GM12878 (cell line): ENCODE measurements at regions not wholly inside any gene's neighbourhood (a gene's known extent, or its start where the extent isn't known, plus 50 kb on each side); places are given as distances from the start of the nearest gene placed in this dataset.

ENCODE experiments used
- ATAC-seq: fragments of 200-7000 bp; cut with Tn5 transposase; 3 replicates; pipeline ENCODE4 v1.9.1; 2020; ENCODE audit warnings: mild to moderate bottlenecking, moderate library complexity
- BruUV-seq: library from RNA; stranded (reverse); fragments of 400-500 nt; replicated peaks from 2 replicates; lab custom pipeline; 2021; lab: Mats Ljungman, UMichigan
- CTCF ChIA-PET: fragments of 300-600 bp; sonication (Branson Sonifier 250); formaldehyde crosslinking; extraction: SDS; loops from one replicate; lab custom pipeline; 2021; ENCODE audit warnings: inconsistent platforms; lab: Yijun Ruan, JAX
- POLR2A ChIA-PET: fragments of 350-600 bp; formaldehyde crosslinking; extraction: SDS; loops from one replicate; lab custom pipeline; 2021; ENCODE audit warnings: inconsistent platforms; lab: Charles Lee
- RAD21 ChIA-PET: fragments of 300-600 bp; sonication (Branson Sonifier 250); formaldehyde crosslinking; loops from one replicate; lab custom pipeline; 2023; ENCODE audit warnings: antibody characterized with exemption; ENCODE audit not compliant: unreplicated experiment; lab: Charles Lee
- SMC1A ChIA-PET: fragments of 300-600 bp; sonication (Branson Sonifier 250); formaldehyde crosslinking; loops from one replicate; lab custom pipeline; 2023; ENCODE audit not compliant: unreplicated experiment, uncharacterized antibody; lab: Charles Lee
- DNase-seq: peaks from one replicate; pipeline ENCODE4 v3.0.0-alpha.2; 2011; ENCODE audit warnings: low read depth, low spot score
- FAIRE-seq: peaks from 3 replicates; lab custom pipeline; 2011; peaks lifted over from hg19 to GRCh38; lab: Jason Lieb, UNC
- H2AFZ ChIP-seq: 2 replicates; pipeline ENCODE4 v1.6.0; 2011; ENCODE audit warnings: low read depth, low read length, control low read depth; ENCODE audit not compliant: control insufficient read depth
- H3K27ac ChIP-seq: 2 replicates; pipeline ENCODE4 v1.5.1; 2011; ENCODE audit warnings: control low read depth; ENCODE audit not compliant: control insufficient read depth, insufficient read depth
- H3K27me3 ChIP-seq, 2 experiments: replicated peaks in 1 of 2; 2 replicates each; pipeline versions ENCODE4 v1.6.0 to v1.6.1; 2011; ENCODE audit warnings: low read length in 1 of 2; ENCODE audit not compliant: control insufficient read depth in 2 of 2, insufficient read depth in 2 of 2
- H3K36me3 ChIP-seq, 2 experiments: 2 replicates each; pipeline ENCODE4 v1.5.1; 2011; ENCODE audit warnings: low read length in 1 of 2; ENCODE audit not compliant: control insufficient read depth in 2 of 2, insufficient read depth in 2 of 2
- H3K4me1 ChIP-seq: 2 replicates; pipeline ENCODE4 v1.6.1; 2011; ENCODE audit warnings: mild to moderate bottlenecking, low read length, moderate library complexity, mixed read lengths; ENCODE audit not compliant: control insufficient read depth, insufficient read depth
- H3K4me2 ChIP-seq: 2 replicates; pipeline ENCODE4 v1.6.0; 2011; ENCODE audit warnings: control low read depth; ENCODE audit not compliant: control insufficient read depth, insufficient read depth
- H3K4me3 ChIP-seq: fragments of 200-600 bp; sonication (generic); 2 replicates; pipeline ENCODE4 v1.5.1; 2016
- H3K79me2 ChIP-seq: 2 replicates; pipeline ENCODE4 v1.6.0; 2011; ENCODE audit warnings: low read length; ENCODE audit not compliant: control insufficient read depth, insufficient read depth
- H3K9ac ChIP-seq: 2 replicates; pipeline ENCODE4 v1.8.0; 2011; ENCODE audit warnings: low read length, control low read depth, mixed read lengths; ENCODE audit not compliant: control insufficient read depth, insufficient read depth
- H3K9me3 ChIP-seq: replicated peaks from 3 replicates; pipeline ENCODE4 v1.5.1; 2011; ENCODE audit warnings: mild to moderate bottlenecking, low read length; ENCODE audit not compliant: control insufficient read depth, insufficient read depth
- H4K20me1 ChIP-seq: 2 replicates; pipeline ENCODE4 v1.6.0; 2011; ENCODE audit not compliant: control insufficient read depth, insufficient read depth
- ASH2L ChIP-seq: fragments of 300-600, 200-600 bp; sonication (generic); IDR thresholded peaks from 2 replicates; pipeline ENCODE4 v1.6.1; 2017; ENCODE audit warnings: low read depth, mild to moderate bottlenecking, borderline replicate concordance
- BCL11A ChIP-seq: IDR thresholded peaks from 2 replicates; pipeline ENCODE4 v1.6.1; 2011; ENCODE audit warnings: low read depth, low read length
- FOXK2 ChIP-seq: fragments of 450-650 bp; IDR thresholded peaks from 2 replicates; pipeline ENCODE4 v1.6.1; 2017; ENCODE audit warnings: mild to moderate bottlenecking, moderate library complexity
- JUNB ChIP-seq: IDR thresholded peaks from 2 replicates; pipeline ENCODE4 v1.6.1; 2016; ENCODE audit warnings: antibody characterized with exemption, mild to moderate bottlenecking
- NBN ChIP-seq: fragments of 450-650 bp; IDR thresholded peaks from 2 replicates; pipeline ENCODE4 v1.6.1; 2016
- NFYB ChIP-seq: IDR thresholded peaks from 2 replicates; pipeline ENCODE4 v1.6.1; 2011; ENCODE audit warnings: low read depth, mild to moderate bottlenecking, low read length, improper control_type of control experiment, moderate library complexity; ENCODE audit not compliant: insufficient read depth
- PAX5 ChIP-seq: IDR thresholded peaks from 2 replicates; pipeline ENCODE4 v1.6.1; 2011; ENCODE audit warnings: low read depth, low read length, borderline replicate concordance
- RAD51 ChIP-seq: fragments of 450-650 bp; IDR thresholded peaks from 2 replicates; pipeline ENCODE4 v1.6.1; 2016; ENCODE audit warnings: moderate library complexity, mild to moderate bottlenecking, inconsistent platforms
- RB1 ChIP-seq: fragments of 450-650 bp; formaldehyde crosslinking; IDR thresholded peaks from 2 replicates; pipeline ENCODE4 v1.6.1; 2017; ENCODE audit warnings: mild to moderate bottlenecking, borderline replicate concordance
- RUNX3 ChIP-seq: IDR thresholded peaks from 2 replicates; pipeline ENCODE4 v1.6.1; 2012; ENCODE audit warnings: low read length, inconsistent platforms
- SMARCA5 ChIP-seq: fragments of 450-650 bp; IDR thresholded peaks from 2 replicates; pipeline ENCODE4 v1.6.1; 2017; ENCODE audit warnings: mild to moderate bottlenecking
- ZNF384 ChIP-seq: IDR thresholded peaks from 2 replicates; pipeline ENCODE4 v1.6.1; 2012; ENCODE audit warnings: low read depth, mild to moderate bottlenecking, low read length, improper control_type of control experiment, borderline replicate concordance
- WGBS: methylation state at CpG from one replicate; pipeline ENCODE4 v1.1.6; 2016; ENCODE audit warnings: low lambda C conversion rate; ENCODE audit not compliant: insufficient replicate concordance, insufficient coverage; ENCODE audit errors: missing lambda C conversion rate; 5-methylcytosine and 5-hydroxymethylcytosine counted together
- in situ Hi-C: fragments of 300-500 bp; cut with MboI; formaldehyde crosslinking; loops from 9 replicates; pipeline ENCODE4 v1.14.3; 2018; ENCODE audit warnings: mixed read lengths
- intact Hi-C: fragments of 100-400 bp; cut with micrococcal nuclease; formaldehyde crosslinking; loops from one replicate; pipeline ENCODE4 v1.14.2; 2022; ENCODE audit not compliant: unreplicated experiment
- TF ChIP-seq, protein P1 (sequence below): IDR thresholded peaks from 2 replicates; pipeline ENCODE4 v1.6.1; 2011; ENCODE audit warnings: mild to moderate bottlenecking, low read depth, low read length, moderate library complexity; ENCODE audit not compliant: insufficient replicate concordance
- TF ChIP-seq, protein P2 (sequence below): fragments of 450-650 bp; IDR thresholded peaks from 2 replicates; pipeline ENCODE4 v1.6.1; 2017; ENCODE audit warnings: mild to moderate bottlenecking, low read depth, inconsistent platforms; ENCODE audit not compliant: poor library complexity, severe bottlenecking
- TF ChIP-seq, protein P3 (sequence below): IDR thresholded peaks from 2 replicates; pipeline ENCODE4 v1.6.1; 2011; ENCODE audit warnings: low read depth, low read length, improper control_type of control experiment, borderline replicate concordance

- Histone ChIP-seq H3K27ac (no peak overlapping the region), H3K9ac (no peak overlapping the region), H3K36me3 (no peaks in the 10 kb centered on the region), H3K4me1 (peaks cover 17% of the 10 kb centered on the region), H3K9me3 (no peaks in the 10 kb centered on the region), H2AFZ (no peak overlapping the region), H3K4me3 (no peak overlapping the region), H3K27me3 (no peaks in the 10 kb centered on the region), H4K20me1 (no peaks in the 10 kb centered on the region), H3K4me2 (no peak overlapping the region), H3K79me2 (no peaks in the 10 kb centered on the region)
- intact Hi-C loops, result no loop called here
- POLR2A ChIA-PET, result interaction anchor here (1.5 kb wide), 1 partner anchor 159 kb away, joined by 3 read pairs; no protein-coding TSS in a partner anchor
- no peak for FAIRE-seq
- in situ Hi-C loops, result no loop called here
- RAD21 ChIA-PET, result no interaction called here
- SMC1A ChIA-PET, result no interaction called here
- CTCF ChIA-PET, result no interaction called here
- ATAC-seq, result no peak
- no peak for TF ChIP-seq RAD51
- no peak for TF ChIP-seq NFYB
- no peak for TF ChIP-seq RB1
- TF ChIP-seq JUNB, result no peak
- no peak for DNase-seq
- no TSS peak for BruUV-seq
- 29% methylated on average over 13 of the region's 13 CpGs for WGBS
Measured at GRCh38 chr12:123078531-123079155, 72.2 kb downstream of the PITPNM2 start.

- Histone ChIP-seq H3K4me3 (no peak overlapping the region), H3K4me2 (no peak overlapping the region), H3K9me3 (no peaks in the 10 kb centered on the region), H4K20me1 (no peaks in the 10 kb centered on the region), H3K4me1 (peaks cover 12% of the 10 kb centered on the region), H3K27me3 (no peaks in the 10 kb centered on the region), H3K36me3 (no peaks in the 10 kb centered on the region), H3K27ac (no peak overlapping the region), H3K79me2 (no peaks in the 10 kb centered on the region), H3K9ac (no peak overlapping the region), H2AFZ (no peak overlapping the region)
- RAD21 ChIA-PET, result no interaction called here
- POLR2A ChIA-PET, result interaction anchor here (0.7 to 1.5 kb wide), 2 partner anchors 160 to 911 kb away, joined by 3 to 4 read pairs; no protein-coding TSS in a partner anchor
- ATAC-seq (no peak), DNase-seq (no peak), FAIRE-seq (no peak)
- no TSS peak for BruUV-seq
- SMC1A ChIA-PET, result no interaction called here
- WGBS, result 66% methylated on average over 9 of the region's 12 CpGs
- intact Hi-C loops (no loop called here), in situ Hi-C loops (no loop called here)
- CTCF ChIA-PET, result no interaction called here
- TF ChIP-seq, protein P1, sequence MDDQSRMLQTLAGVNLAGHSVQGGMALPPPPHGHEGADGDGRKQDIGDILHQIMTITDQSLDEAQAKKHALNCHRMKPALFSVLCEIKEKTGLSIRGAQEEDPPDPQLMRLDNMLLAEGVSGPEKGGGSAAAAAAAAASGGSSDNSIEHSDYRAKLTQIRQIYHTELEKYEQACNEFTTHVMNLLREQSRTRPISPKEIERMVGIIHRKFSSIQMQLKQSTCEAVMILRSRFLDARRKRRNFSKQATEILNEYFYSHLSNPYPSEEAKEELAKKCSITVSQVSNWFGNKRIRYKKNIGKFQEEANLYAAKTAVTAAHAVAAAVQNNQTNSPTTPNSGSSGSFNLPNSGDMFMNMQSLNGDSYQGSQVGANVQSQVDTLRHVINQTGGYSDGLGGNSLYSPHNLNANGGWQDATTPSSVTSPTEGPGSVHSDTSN, result no peak
- TF ChIP-seq, protein P2, sequence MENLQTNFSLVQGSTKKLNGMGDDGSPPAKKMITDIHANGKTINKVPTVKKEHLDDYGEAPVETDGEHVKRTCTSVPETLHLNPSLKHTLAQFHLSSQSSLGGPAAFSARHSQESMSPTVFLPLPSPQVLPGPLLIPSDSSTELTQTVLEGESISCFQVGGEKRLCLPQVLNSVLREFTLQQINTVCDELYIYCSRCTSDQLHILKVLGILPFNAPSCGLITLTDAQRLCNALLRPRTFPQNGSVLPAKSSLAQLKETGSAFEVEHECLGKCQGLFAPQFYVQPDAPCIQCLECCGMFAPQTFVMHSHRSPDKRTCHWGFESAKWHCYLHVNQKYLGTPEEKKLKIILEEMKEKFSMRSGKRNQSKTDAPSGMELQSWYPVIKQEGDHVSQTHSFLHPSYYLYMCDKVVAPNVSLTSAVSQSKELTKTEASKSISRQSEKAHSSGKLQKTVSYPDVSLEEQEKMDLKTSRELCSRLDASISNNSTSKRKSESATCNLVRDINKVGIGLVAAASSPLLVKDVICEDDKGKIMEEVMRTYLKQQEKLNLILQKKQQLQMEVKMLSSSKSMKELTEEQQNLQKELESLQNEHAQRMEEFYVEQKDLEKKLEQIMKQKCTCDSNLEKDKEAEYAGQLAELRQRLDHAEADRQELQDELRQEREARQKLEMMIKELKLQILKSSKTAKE, result no peak
- TF ChIP-seq ZNF384 (no peak), SMARCA5 (no peak), ASH2L (no peak), RUNX3 (no peak), NBN (no peak), BCL11A (no peak), FOXK2 (no peak), PAX5 (no peak)
- TF ChIP-seq, protein P3, sequence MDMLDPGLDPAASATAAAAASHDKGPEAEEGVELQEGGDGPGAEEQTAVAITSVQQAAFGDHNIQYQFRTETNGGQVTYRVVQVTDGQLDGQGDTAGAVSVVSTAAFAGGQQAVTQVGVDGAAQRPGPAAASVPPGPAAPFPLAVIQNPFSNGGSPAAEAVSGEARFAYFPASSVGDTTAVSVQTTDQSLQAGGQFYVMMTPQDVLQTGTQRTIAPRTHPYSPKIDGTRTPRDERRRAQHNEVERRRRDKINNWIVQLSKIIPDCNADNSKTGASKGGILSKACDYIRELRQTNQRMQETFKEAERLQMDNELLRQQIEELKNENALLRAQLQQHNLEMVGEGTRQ, result no peak
Measured at GRCh38 chr12:123078120-123078465, 72.8 kb downstream of the PITPNM2 start.
